Panc1 (cell line): ENCODE measurements at regions not wholly inside any gene's neighbourhood (a gene's known extent, or its start where the extent isn't known, plus 50 kb on each side); places are given as distances from the start of the nearest gene placed in this dataset.

Experiments
- ATAC-seq: fragments of 200-7000 bp; cut with Tn5 transposase; 2 replicates; pipeline ENCODE4 v1.9.1; 2020; ENCODE audit warnings: mild to moderate bottlenecking, moderate library complexity
- BruUV-seq: library from RNA; stranded (reverse); fragments of 400-500 nt; replicated peaks from 2 replicates; lab custom pipeline; 2021; lab: Mats Ljungman, UMichigan
- CTCF ChIA-PET: fragments of 300-600 bp; sonication (Branson Sonifier 250); formaldehyde crosslinking; loops from one replicate; lab custom pipeline; 2022; ENCODE audit warnings: antibody characterized with exemption; lab: Charles Lee
- POLR2A ChIA-PET: fragments of 300-600 bp; sonication (Branson Sonifier 250); formaldehyde crosslinking; loops from one replicate; lab custom pipeline; 2022; ENCODE audit warnings: antibody characterized with exemption; lab: Charles Lee
- DNase-seq: peaks from one replicate; pipeline ENCODE4 v3.0.0-alpha.2; 2010; ENCODE audit warnings: low read depth, low spot score
- H3K27ac ChIP-seq: 2 replicates; pipeline ENCODE4 v1.5.1; 2011; ENCODE audit warnings: mild to moderate bottlenecking, low read length, inconsistent platforms
- H3K27me3 ChIP-seq: fragments of 200-500 bp; sonication (Bioruptor generic); 2 replicates; pipeline ENCODE4 v1.6.0; 2014; ENCODE audit warnings: low read length, inconsistent platforms; ENCODE audit not compliant: control insufficient read depth, insufficient read depth
- H3K36me3 ChIP-seq: fragments of 200-500 bp; sonication (Bioruptor generic); 2 replicates; pipeline ENCODE4 v1.5.1; 2014; ENCODE audit warnings: inconsistent platforms, mild to moderate bottlenecking, low read length, moderate library complexity; ENCODE audit not compliant: control insufficient read depth, insufficient read depth
- H3K4me1 ChIP-seq: 2 replicates; pipeline ENCODE4 v1.5.1; 2011; ENCODE audit warnings: inconsistent platforms, mild to moderate bottlenecking, low read length, moderate library complexity; ENCODE audit not compliant: control insufficient read depth, insufficient read depth
- H3K4me3 ChIP-seq, 2 experiments: 2 replicates each; pipeline ENCODE4 v1.5.1; 2011 to 2012; ENCODE audit warnings: low read depth in 2 of 2, low read length in 2 of 2, mild to moderate bottlenecking in 2 of 2, inconsistent platforms in 1 of 2, moderate library complexity in 1 of 2
- H3K9me3 ChIP-seq: fragments of 200-500 bp; sonication (Bioruptor generic); 2 replicates; pipeline ENCODE4 v1.5.1; 2014; ENCODE audit warnings: low read depth, mild to moderate bottlenecking, inconsistent platforms, low read length, moderate library complexity; ENCODE audit not compliant: control insufficient read depth, insufficient read depth
- CTCF ChIP-seq: fragments of 450-650 bp; IDR thresholded peaks from 2 replicates; pipeline ENCODE4 v1.5.1; 2017; ENCODE audit warnings: mild to moderate bottlenecking
- POLR2AphosphoS5 ChIP-seq: IDR thresholded peaks from 2 replicates; pipeline ENCODE4 v1.6.1; 2012; ENCODE audit warnings: mild to moderate bottlenecking, low read depth, low read length, moderate library complexity
- REST ChIP-seq, 2 experiments: IDR thresholded peaks; 2 replicates each; pipeline ENCODE4 v1.6.1; 2011 to 2012; ENCODE audit warnings: low read depth in 2 of 2, control low read depth in 1 of 2, low read length in 1 of 2, mild to moderate bottlenecking in 1 of 2, moderate library complexity in 1 of 2; ENCODE audit not compliant: insufficient read depth in 1 of 2
- SIN3A ChIP-seq: IDR thresholded peaks from 2 replicates; pipeline ENCODE4 v1.6.1; 2012; ENCODE audit warnings: low read depth, mild to moderate bottlenecking, low read length, moderate library complexity, borderline replicate concordance; ENCODE audit not compliant: insufficient read depth
- TCF7L2 ChIP-seq: IDR thresholded peaks from 2 replicates; pipeline ENCODE4 v1.6.1; 2011; ENCODE audit warnings: mild to moderate bottlenecking, low read depth, low read length, inconsistent platforms
- in situ Hi-C: cut with HindIII; loops from 2 replicates; pipeline ENCODE4 v1.10.0; 2016; ENCODE audit warnings: low sequenced_read_pairs, low pct_unique_long_range_greater_than_20kb
- intact Hi-C: fragments of 100-400 bp; cut with micrococcal nuclease; formaldehyde crosslinking; loops from one replicate; pipeline ENCODE4 v1.10.0; 2022; ENCODE audit not compliant: unreplicated experiment

GRCh38 chr1:189821833-189822232 is 655.8 kb downstream of the BRINP3 start:
- no peak overlapping the region for H3K27ac ChIP-seq
- ChIA-PET POLR2A (no interaction called here), CTCF (no interaction called here)
- no peak for DNase-seq
- H3K36me3 ChIP-seq = no peaks in the 10 kb centered on the region
- H3K4me1 ChIP-seq = no peaks in the 10 kb centered on the region
- H3K9me3 ChIP-seq = no peaks in the 10 kb centered on the region
- intact Hi-C loops (no loop called here), in situ Hi-C loops (no loop called here)
- H3K4me3 ChIP-seq = no peak overlapping the region
- H3K27me3 ChIP-seq = no peaks in the 10 kb centered on the region
- BruUV-seq = no TSS peak
- no peak for TF ChIP-seq REST (IDR thresholded peaks at IDR 0.05; ENCODE audit: insufficient read depth in 1 of 2, low read depth in 2 of 2, low read length in 1 of 2)
- no peak for TF ChIP-seq POLR2AphosphoS5
- TF ChIP-seq SIN3A = no peak
- ATAC-seq = no peak

- Histone ChIP-seq H3K27me3 (no peaks in the 10 kb centered on the region), H3K4me3 (no peak overlapping the region), H3K27ac (no peak overlapping the region), H3K9me3 (no peaks in the 10 kb centered on the region), H3K4me1 (no peaks in the 10 kb centered on the region), H3K36me3 (no peaks in the 10 kb centered on the region)
- no TSS peak for BruUV-seq
- ChIA-PET POLR2A (no interaction called here), CTCF (no interaction called here)
- ATAC-seq (no peak), DNase-seq (no peak)
- intact Hi-C loops = no loop called here
- in situ Hi-C loops = no loop called here
- TF ChIP-seq SIN3A (no peak), TCF7L2 (no peak), REST (IDR thresholded peaks at IDR 0.05; ENCODE audit: insufficient read depth in 1 of 2, low read depth in 2 of 2, low read length in 1 of 2) (no peak), CTCF (no peak), POLR2AphosphoS5 (no peak)
Observed at GRCh38 chr1:189834813-189835212, 642.9 kb downstream of the BRINP3 start.
